ENCODE measurements at regions not wholly inside any gene's neighbourhood (a gene's known extent, or its start where the extent isn't known, plus 50 kb on each side); places are given as distances from the start of the nearest gene placed in this dataset.

DNA sequence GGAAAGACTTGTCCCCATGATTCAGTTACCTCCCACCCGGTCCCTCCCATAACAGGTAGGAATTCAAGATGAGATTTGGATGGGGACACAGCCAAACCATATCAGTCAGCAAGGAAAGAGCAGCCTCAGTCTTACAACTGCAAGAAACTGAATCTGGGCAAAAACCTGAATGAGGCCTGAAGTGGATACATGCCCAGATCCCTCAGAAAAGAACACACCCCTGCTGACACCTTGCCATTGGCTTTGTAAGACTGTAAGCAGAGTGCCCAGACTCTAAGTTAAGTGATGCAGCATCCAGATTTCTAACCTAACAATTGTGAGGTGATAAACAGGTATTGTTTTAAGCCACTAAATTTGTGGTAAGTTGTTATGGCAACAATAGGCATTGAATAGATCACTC lies 670.8 kb downstream of the SORCS1 start:
- no peak for ATAC-seq
- H3K36me3 Mint-ChIP-seq (ENCODE audit: low read depth) = no peaks in the 10 kb centered on the region
- H3K4me1 Mint-ChIP-seq (ENCODE audit: low read depth) = no peaks in the 10 kb centered on the region
- no peaks in the 10 kb centered on the region for H3K9me3 Mint-ChIP-seq
- H3K4me3 Mint-ChIP-seq = no peak overlapping the region
- POLR2A ChIA-PET = no interaction called here
- no peaks in the 10 kb centered on the region for H3K27me3 Mint-ChIP-seq
- no peak for DNase-seq
- intact Hi-C loops (cut with micrococcal nuclease) = no loop called here
- CTCF ChIA-PET = no interaction called here
- H3K27ac Mint-ChIP-seq = no peak overlapping the region
- no peak for TF ChIP-seq CTCF (IDR thresholded peaks at IDR 0.05)

DNA sequence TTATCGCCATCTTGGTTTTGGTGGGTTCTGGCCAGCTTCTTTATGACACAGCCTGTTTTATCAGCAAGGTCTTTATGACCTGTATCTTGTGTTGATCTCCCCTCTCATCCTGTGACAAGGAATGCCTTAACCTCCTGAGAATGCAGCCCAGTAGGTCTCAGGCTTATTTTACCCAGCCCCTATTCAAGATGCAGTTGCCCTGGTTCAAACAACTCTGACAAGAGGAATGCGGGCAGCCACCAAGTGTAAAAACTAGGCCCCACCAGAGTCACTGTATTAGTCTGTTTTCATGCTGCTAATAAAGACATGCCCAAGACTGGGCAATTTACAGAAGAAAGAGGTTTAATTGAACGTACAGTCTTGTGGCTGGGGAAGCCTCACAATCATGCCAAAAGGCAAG lies 671.3 kb downstream of the SORCS1 start:
- TF ChIP-seq CTCF (IDR thresholded peaks at IDR 0.05) = no peak
- CTCF ChIA-PET = no interaction called here

GRCh38 chr10:106487726-106488125 lies 676.8 kb downstream of the SORCS1 start:
- ATAC-seq = no peak
- ChIA-PET CTCF (no interaction called here), POLR2A (no interaction called here)
- H3K4me1 Mint-ChIP-seq (ENCODE audit: low read depth) = no peaks in the 10 kb centered on the region
- H3K4me3 Mint-ChIP-seq = no peak overlapping the region
- no peak overlapping the region for H3K27ac Mint-ChIP-seq
- no peak for TF ChIP-seq CTCF (IDR thresholded peaks at IDR 0.05)
- H3K9me3 Mint-ChIP-seq = peaks cover 6% of the 10 kb centered on the region
- intact Hi-C loops (cut with micrococcal nuclease) = no loop called here
- H3K36me3 Mint-ChIP-seq (ENCODE audit: low read depth) = no peaks in the 10 kb centered on the region
- no peak for DNase-seq
- no peaks in the 10 kb centered on the region for H3K27me3 Mint-ChIP-seq

More for the DNA sequence above, 671.3 kb downstream of the SORCS1 start:
- intact Hi-C loops (cut with micrococcal nuclease) = no loop called here
- H3K4me1 Mint-ChIP-seq (ENCODE audit: low read depth) = no peaks in the 10 kb centered on the region
- ATAC-seq (no peak), DNase-seq (no peak)
- H3K27ac Mint-ChIP-seq = no peak overlapping the region
- POLR2A ChIA-PET = no interaction called here
- H3K4me3 Mint-ChIP-seq = no peak overlapping the region
- H3K36me3 Mint-ChIP-seq (ENCODE audit: low read depth) = no peaks in the 10 kb centered on the region
- no peaks in the 10 kb centered on the region for H3K9me3 Mint-ChIP-seq
- H3K27me3 Mint-ChIP-seq = no peaks in the 10 kb centered on the region

DNA sequence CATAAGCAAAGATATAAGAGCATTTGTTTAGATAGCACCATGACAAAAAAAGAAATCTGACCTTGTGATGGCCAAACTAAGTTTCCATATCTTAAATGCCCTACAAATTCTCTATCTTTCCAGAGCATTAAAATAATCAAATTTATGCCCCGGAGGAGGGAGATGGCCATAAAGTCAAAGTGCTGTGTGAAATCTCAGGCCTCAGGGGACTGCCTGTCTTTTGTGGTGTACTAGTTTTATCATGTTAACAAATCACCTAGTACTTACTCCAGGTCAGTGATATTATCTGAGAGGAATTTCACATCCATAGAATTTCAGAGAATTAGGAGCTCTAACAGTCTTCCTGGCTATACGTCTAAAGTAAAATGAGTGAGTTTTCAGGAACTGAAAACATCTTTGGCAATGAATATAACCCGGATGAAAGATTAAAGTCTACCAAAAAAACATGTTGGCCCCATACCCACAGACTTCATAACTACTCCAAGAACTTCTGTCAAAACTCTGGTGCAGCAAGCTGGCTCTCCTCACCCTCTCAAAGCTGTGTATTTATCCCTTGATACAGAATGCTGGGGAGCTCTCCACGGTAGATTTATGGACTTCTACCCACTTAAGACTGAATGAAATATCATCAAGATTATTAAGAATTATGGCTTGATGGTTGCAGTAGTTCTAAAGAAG lies 682.8 kb downstream of the SORCS1 start:
- TF ChIP-seq CTCF (IDR thresholded peaks at IDR 0.05) = no peak
- Mint-ChIP-seq H3K27me3 (no peaks in the 10 kb centered on the region), H3K4me1 (ENCODE audit: low read depth) (no peaks in the 10 kb centered on the region), H3K36me3 (ENCODE audit: low read depth) (no peaks in the 10 kb centered on the region), H3K27ac (no peak overlapping the region), H3K4me3 (no peak overlapping the region), H3K9me3 (peaks cover 6% of the 10 kb centered on the region)
- POLR2A ChIA-PET = no interaction called here
- ATAC-seq = no peak
- no peak for DNase-seq
- intact Hi-C loops (cut with micrococcal nuclease) = no loop called here
- CTCF ChIA-PET = no interaction called here

- Mint-ChIP-seq H3K9me3 (no peaks in the 10 kb centered on the region), H3K4me1 (ENCODE audit: low read depth) (no peaks in the 10 kb centered on the region), H3K36me3 (ENCODE audit: low read depth) (no peaks in the 10 kb centered on the region), H3K27me3 (no peaks in the 10 kb centered on the region), H3K4me3 (no peak overlapping the region), H3K27ac (no peak overlapping the region)
- POLR2A ChIA-PET = no interaction called here
- intact Hi-C loops (cut with micrococcal nuclease) = no loop called here
- TF ChIP-seq CTCF (IDR thresholded peaks at IDR 0.05) = no peak
- DNase-seq = no peak
- CTCF ChIA-PET = no interaction called here
- no peak for ATAC-seq
Observed at GRCh38 chr10:106479636-106480035, 684.9 kb downstream of the SORCS1 start.
